ENCODE measurements at regions not wholly inside any gene's neighbourhood (a gene's known extent, or its start where the extent isn't known, plus 50 kb on each side); places are given as distances from the start of the nearest gene placed in this dataset.
"Not testable (repeated sequence)": the region's sequence is repeated elsewhere in the genome, so short reads cannot be mapped to it uniquely, and the experiment has no call there.

DNA sequence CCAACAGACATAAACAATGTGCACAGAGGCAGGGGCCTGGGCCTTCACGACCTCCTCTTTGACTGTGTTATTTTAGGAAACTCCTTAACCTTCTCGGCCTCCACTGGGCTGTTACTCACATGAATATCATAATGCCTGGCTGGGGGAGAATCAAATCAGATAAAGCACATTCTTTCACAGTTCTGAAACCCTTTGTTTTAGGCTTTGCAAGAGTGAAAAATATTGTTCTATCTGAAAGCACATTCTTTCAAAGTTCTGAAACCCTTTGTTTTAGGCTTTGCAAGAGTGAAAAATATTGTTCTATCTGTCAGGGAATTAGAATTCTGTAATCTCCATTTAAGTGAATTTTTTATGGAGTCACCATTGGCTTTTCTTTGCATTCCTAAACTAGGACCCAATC, 50.7 kb upstream of the SYNDIG1 start:
- no peak for DNase-seq (ENCODE audit: low spot score)
- ATAC-seq = no peak

GRCh38 chr20:24417485-24417884, 51.9 kb upstream of the SYNDIG1 start:
- DNase-seq (ENCODE audit: low spot score) (no peak), ATAC-seq (no peak)

- DNase-seq (ENCODE audit: low spot score); ATAC-seq: not testable (repeated sequence)
These were observed 54.0 kb upstream of the SYNDIG1 start for GRCh38 chr20:24415444-24415843.

GRCh38 chr20:24411834-24412216, 57.6 kb upstream of the SYNDIG1 start:
- DNase-seq (ENCODE audit: low spot score) = no peak
- ATAC-seq = no peak

GRCh38 chr20:24411003-24411833, 58.2 kb upstream of the SYNDIG1 start:
- DNase-seq (ENCODE audit: low spot score) (no peak), ATAC-seq (no peak)

- ATAC-seq = no peak
These were observed 62.3 kb upstream of the SYNDIG1 start for GRCh38 chr20:24407151-24407550.

GRCh38 chr20:24406750-24407149, 62.7 kb upstream of the SYNDIG1 start:
- DNase-seq (ENCODE audit: low spot score) (no peak), ATAC-seq (no peak)

More at GRCh38 chr20:24407151-24407550, 62.3 kb upstream of the SYNDIG1 start:
- DNase-seq (ENCODE audit: low spot score) = no peak

DNA sequence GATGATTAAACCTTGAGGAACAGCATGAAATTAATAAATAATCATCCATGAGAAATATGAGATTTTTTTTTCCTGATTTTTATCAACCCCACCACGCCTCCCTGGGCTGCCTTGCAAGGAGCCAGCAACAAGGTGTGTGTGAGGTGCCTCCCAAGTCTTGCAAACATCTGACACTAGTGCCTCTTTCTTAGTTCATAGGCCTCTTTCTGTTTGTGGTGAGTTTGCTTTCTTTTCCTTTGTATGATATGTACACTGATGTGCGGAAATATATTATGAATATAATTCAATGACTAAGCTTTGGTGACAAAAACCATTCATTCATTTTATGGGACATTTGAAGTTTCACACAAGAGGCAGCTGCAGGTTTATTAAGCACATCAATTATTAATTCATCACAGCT, 63.2 kb upstream of the SYNDIG1 start:
- no peak for ATAC-seq
- DNase-seq (ENCODE audit: low spot score) = no peak

DNA sequence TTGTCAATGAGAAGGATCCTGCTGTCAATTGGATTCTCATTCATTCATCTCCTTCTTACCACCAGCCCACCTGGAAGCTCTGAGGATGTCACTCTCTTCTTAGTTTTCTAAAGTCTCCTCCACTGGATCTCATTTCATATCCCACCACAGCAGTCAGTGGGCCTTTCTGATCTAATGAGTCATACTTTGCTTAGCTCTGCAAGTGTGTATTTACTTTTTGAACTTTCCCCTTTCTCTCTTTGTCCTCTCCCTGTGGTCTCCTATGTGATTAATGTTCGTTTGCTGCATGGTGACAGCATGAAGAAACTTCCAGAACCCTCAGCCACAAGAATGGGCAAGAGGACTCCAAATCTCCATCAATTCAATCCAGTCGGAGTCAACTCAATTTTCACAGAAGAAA, 63.6 kb upstream of the SYNDIG1 start:
- ATAC-seq = no peak
- no peak for DNase-seq (ENCODE audit: low spot score)

DNA sequence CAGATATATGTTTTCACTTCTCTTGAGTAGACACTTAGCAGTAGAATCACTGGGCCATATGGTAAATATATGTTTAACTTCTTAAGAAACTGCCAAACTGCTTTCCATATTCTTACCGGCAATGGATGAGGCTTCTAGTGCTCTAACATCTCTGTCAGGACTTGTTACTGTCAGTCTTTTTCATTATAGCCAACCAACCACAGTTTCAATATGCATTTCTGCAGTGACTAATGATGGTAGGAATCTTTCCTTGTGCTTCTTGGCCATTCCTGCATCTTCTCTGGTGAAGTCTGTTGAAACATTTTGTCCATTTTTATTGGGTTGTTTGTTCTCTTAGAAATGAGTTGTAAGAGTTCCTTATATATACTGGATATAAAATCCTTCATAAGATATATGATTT, 66.0 kb upstream of the SYNDIG1 start:
- ATAC-seq (no peak), DNase-seq (ENCODE audit: low spot score) (no peak)

DNA sequence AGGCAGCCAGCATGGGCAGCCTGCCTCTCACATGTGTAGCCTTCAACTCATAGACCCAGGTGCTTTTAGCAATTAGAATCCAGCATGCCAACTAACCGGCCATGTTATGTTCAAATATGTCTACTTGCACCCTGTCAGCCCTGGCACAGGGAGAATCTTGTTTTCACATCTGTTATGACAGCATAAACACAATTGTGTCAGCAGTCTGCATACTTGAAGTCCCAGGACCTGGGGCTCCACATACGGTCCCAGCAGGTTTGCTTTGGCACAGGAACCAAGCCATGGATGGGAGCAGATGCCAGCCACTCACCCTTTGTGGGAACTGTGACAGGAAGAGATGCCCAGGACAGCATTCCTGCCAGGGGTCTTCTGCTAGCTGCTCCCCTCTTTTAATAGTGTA, 67.2 kb upstream of the SYNDIG1 start:
- ATAC-seq (no peak), DNase-seq (ENCODE audit: low spot score) (no peak)

DNA sequence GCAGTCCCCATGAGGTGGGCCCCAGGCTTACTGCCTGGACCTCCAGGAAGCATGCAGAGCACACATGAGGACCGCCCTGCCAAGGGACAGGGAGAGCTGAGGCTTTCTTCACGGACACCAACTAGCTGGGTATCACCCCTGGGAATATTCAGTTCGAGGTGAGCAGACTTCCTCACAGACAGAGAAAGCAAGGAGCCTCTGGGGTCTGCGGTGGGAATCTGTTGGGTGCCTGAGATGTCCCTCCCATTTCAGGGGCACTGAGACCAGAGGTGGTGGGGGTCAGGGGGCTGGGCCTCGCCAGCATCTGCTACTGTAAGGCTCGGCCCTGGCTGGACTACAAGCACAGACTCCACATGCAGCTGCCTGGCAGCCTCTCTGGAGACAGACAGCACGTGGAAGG, 74.3 kb upstream of the SYNDIG1 start:
- no peak for DNase-seq (ENCODE audit: low spot score)

DNA sequence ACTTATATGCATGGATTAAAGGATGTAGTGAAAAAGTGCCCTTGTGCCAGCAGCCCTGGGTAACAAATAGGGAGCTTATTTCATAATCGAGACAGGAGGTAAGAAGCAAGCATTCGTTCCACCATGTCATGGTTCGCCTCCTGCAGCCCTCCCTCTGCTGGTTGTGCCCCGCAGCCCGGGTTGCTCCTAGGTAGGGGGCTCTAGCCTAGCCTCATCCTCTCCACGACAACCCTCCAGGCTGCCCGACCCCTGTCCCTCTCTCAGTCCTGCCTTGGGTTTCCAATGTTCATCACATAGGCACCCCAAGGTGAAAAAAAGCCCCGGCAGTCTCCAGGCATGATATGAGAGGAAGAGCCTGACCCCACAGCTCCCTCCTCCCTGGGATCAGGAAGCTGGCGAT, 75.5 kb upstream of the SYNDIG1 start:
- no peak for ATAC-seq
- DNase-seq (ENCODE audit: low spot score) = no peak

More for the DNA sequence above, 74.3 kb upstream of the SYNDIG1 start:
- ATAC-seq = no peak

DNA sequence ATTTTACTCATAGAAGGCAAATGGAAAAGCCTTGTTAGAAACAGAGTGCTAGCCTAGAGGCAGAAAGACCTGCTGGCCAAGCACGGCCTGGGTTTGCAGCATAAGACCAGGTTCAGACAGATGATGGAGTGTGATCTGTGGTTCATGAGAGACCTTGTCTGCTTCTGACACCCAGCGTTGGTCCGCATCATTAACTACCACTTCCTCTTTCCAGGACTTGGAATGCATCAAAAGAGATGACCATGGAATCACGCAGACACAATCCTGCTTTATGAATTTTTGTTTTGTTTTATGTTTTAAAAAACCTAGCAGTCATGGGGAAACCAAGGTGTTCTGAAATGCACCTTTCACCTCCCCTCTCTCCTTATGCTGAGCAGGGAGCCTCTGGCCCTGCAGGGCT, 76.8 kb upstream of the SYNDIG1 start:
- no peak for DNase-seq (ENCODE audit: low spot score)
- ATAC-seq = no peak

DNA sequence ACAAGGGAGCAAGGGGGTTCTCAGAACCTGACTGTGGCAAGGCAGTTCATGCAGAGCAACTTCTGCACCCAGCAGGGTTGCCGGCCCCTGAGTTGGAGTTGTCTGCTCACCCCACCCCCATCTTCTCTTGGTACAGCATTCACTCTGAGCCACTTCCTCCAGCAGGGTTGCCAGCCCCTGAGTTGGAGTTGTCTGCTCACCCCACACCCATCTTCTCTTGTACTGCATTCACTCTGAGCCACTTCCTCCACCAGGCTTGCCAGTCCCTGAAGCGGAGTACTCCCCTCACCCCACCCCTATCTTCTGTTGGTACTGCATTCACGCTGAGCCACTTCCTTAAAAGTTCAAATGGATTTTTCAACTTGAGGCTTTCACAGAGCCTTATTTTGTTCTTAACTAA, 79.7 kb upstream of the SYNDIG1 start:
- ATAC-seq = peak; percentile 45
- DNase-seq (ENCODE audit: low spot score) = no peak

- ATAC-seq (no peak), DNase-seq (ENCODE audit: low spot score) (no peak)
These were observed 80.5 kb upstream of the SYNDIG1 start for GRCh38 chr20:24388828-24389380.

GRCh38 chr20:24385547-24385946, 83.9 kb upstream of the SYNDIG1 start:
- DNase-seq (ENCODE audit: low spot score) (no peak), ATAC-seq (no peak)

DNA sequence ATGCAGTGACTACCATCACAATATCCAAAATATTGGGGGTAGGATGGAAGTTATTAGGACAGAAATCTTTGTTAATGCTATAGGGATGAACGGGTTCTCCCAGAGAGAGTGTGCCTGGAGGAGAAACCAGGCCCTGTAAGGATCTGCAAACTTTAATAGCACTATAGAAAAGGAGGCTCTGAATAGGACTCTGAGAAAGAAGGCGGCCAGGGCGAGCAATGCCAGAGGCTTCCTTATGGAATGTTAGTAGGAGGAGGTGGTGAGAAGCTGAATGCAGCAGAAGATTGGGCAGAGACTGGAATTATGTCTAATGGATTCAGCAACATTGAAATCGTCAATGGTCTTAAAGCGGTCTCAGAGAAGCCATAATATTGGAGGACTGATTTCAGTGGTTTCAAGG, 84.6 kb upstream of the SYNDIG1 start:
- ATAC-seq = no peak

GRCh38 chr20:24382743-24383142, 86.7 kb upstream of the SYNDIG1 start:
- no peak for DNase-seq (ENCODE audit: low spot score)
- no peak for ATAC-seq

More for the DNA sequence above, 84.6 kb upstream of the SYNDIG1 start:
- no peak for DNase-seq (ENCODE audit: low spot score)

DNA sequence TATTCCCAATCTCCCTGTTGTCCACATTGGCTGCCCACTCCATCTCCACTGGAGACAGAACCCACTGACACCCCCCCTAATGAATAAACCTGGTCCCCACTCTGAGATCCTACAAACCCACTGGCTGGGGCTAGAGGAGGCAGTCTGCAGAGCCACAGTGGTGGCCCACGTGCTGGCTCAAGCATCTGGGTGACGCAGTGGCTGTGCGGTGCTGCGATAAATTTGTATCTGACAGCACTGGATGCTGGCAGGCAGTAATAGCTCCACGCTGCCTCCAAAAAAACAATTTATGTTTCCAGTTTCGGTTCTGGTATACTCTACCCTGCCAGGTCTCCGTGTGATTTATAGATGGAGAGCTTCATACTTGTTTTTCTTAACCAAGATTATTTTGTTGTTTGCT, 87.1 kb upstream of the SYNDIG1 start:
- no peak for DNase-seq (ENCODE audit: low spot score)
- ATAC-seq = no peak

DNA sequence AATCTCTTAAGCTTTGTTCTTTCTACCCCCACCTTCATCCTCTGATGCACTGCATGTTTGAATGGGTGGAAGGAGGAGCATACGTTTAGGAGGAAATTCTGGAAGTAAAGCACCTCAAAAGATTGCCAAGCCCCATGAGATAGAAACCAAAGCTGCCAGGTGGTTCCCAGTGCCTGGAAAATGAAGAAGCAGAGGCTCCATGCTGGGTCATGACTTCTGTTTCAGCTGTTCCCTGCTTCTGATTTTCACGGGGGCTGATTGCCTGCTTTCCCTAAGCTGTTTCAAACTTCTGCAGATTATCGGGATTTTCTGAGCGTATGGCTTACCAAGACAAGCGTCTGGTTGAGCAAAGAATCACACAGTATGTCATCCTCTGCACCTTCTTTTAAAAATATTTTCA, 87.5 kb upstream of the SYNDIG1 start:
- ATAC-seq (no peak), DNase-seq (ENCODE audit: low spot score) (no peak)

DNA sequence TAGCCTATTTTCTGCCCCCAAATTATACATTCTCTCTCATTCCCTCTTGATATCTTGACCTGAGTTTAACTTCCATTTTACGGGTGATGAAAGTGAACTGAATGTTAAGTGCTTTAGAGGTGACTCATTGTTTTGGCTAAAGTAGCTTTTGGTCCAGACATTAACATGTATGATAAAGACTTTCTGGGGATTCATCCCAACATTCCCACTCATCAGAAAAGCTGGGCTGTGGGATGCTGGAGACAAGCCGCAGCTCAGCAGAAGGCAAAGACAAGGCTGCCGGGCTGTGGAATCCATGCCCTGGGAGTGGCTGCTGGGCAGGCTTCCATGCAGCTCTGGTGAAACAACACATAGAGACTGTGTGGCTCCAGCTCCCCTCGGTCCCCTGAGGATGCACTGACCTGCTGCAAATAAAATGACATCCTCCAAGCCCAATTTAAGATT, 89.9 kb upstream of the SYNDIG1 start:
- ATAC-seq (no peak), DNase-seq (ENCODE audit: low spot score) (no peak)
